ENCODE measurements at regions not wholly inside any gene's neighbourhood (a gene's known extent, or its start where the extent isn't known, plus 50 kb on each side); places are given as distances from the start of the nearest gene placed in this dataset.

- Histone ChIP-seq H3K4me3 (no peak overlapping the region), H3K4me1 (no peaks in the 10 kb centered on the region), H3K27me3 (no peaks in the 10 kb centered on the region), H3K9me3 (no peaks in the 10 kb centered on the region), H3K27ac (no peak overlapping the region), H3K36me3 (no peaks in the 10 kb centered on the region)
- TF ChIP-seq CTCF (IDR thresholded peaks at IDR 0.05) (no peak), POLR2A (IDR thresholded peaks at IDR 0.05) (no peak)
- DNase-seq, result no peak
- 39 to 60% methylated on average over 3 of the region's 3 CpGs for WGBS, 2 donors
- intact Hi-C loops (cut with DNase I), result no loop called here
Observed at GRCh38 chr11:79860336-79860735, 419.5 kb upstream of the TENM4 start.

DNA sequence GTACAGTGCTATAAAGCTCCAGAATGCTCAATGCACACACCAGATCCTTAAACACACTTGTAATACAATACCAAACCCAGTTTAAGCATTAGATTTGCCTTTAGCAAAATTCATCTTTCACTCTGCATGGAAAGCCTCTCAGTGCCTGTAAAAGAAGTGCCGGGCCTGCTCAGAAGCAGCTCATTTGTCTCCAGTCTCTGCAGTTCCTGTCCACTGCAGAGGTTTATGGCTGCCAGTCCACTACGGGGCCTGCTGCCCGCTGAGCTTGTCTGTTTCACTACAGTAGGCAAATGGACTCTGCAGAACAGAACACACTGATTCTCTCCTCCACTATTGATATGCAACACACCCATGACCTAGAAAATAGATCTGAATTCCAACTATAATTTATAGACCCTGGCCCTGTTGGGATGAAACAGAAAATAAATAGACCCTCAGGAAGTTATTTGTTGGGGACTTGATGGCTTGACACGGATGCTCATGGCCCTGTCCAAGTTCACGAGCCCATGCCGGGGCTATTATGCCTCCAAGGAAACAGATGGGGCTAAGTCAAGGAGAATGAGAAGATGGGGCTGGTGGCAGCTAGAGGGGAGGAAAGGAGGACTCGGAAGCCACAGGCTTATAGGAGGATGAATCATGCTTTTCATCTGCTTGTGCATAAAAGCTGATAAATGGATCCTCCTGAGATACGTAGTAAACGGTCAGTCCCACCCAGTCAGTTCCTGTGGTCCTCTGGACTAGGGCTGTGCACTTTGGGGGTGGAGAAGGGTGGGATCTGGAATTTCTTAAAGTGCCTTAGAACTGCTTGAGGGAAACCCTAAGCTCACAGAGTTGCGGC lies 416.8 kb upstream of the TENM4 start:
- H3K27me3 ChIP-seq, result no peaks in the 10 kb centered on the region
- H3K4me3 ChIP-seq, result no peak overlapping the region
- no peak for DNase-seq
- no peak overlapping the region for H3K27ac ChIP-seq
- 65 to 73% methylated on average over 9 to 10 of the region's 10 CpGs for whole genome bisulfite sequencing, 2 donors
- no peaks in the 10 kb centered on the region for H3K9me3 ChIP-seq
- no peak for TF ChIP-seq POLR2A (IDR thresholded peaks at IDR 0.05)
- TF ChIP-seq CTCF (IDR thresholded peaks at IDR 0.05), result no peak
- intact Hi-C loops (cut with DNase I), result no loop called here
- no peaks in the 10 kb centered on the region for H3K4me1 ChIP-seq
- H3K36me3 ChIP-seq, result no peaks in the 10 kb centered on the region

DNA sequence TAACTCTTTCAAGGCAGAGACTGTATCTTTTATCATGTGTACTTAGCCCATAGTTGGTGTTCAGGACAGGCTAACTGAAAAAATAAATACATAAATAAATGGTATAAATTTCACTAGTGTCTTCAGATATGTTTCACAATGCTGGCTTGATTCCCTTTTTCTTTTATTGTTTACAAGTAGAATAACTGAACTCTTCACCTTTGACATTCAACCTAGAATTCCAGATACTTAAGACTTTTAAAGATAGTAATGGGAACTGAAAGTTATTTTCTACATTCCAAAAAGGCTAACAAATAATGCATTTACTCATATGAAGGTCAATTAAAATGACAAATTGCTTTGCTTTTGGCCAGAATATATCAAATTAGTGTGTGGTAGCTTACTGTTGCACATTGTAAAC lies 411.3 kb upstream of the TENM4 start:
- DNase-seq, result no peak
- Histone ChIP-seq H3K27me3 (no peaks in the 10 kb centered on the region), H3K36me3 (no peaks in the 10 kb centered on the region), H3K4me1 (no peaks in the 10 kb centered on the region), H3K9me3 (no peaks in the 10 kb centered on the region), H3K4me3 (no peak overlapping the region), H3K27ac (no peak overlapping the region)
- intact Hi-C loops (cut with DNase I), result no loop called here
- TF ChIP-seq CTCF (IDR thresholded peaks at IDR 0.05), result no peak
- TF ChIP-seq POLR2A (IDR thresholded peaks at IDR 0.05), result no peak

DNA sequence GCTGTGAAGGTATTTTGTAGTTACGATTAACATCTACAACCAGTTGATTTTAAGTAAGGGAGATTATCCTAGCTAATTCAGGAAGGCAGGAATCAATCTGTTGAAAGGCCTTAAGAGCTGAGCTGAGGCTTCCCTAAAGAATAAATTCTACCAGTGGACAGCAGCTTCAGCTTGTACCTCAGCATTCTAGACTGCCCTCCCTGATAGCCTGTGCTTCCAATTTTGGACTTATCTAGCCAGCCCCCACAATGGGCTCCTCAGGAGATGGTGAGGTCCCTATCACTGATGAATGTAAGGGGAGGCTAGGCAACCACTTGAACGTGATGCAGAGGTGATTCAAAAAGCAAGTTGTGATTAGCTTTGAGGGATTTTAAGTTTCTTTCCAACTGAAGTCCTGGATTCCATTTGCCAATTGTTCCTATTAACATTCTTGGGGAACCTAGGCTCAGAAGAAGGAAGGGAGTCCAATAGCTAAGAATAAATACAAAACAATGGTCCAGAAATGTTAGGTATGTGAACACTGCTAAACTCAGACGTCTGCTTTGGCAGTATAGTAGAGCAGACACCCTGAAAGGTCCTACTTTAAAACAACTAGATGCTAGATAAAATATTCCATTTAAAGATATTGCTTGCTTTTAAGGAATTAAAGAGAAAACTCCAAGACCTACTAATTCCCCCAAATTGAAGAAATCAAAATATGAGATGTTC lies 404.3 kb upstream of the TENM4 start:
- H3K4me3 ChIP-seq, result no peak overlapping the region
- WGBS, 2 donors, result 66 to 70% methylated on average over 3 of the region's 3 CpGs

More for the DNA sequence above, 404.3 kb upstream of the TENM4 start:
- Histone ChIP-seq H3K27me3 (no peaks in the 10 kb centered on the region), H3K4me1 (no peaks in the 10 kb centered on the region), H3K36me3 (no peaks in the 10 kb centered on the region), H3K9me3 (no peaks in the 10 kb centered on the region), H3K27ac (no peak overlapping the region)
- TF ChIP-seq POLR2A (IDR thresholded peaks at IDR 0.05) (no peak), CTCF (IDR thresholded peaks at IDR 0.05) (no peak)
- DNase-seq, result no peak
- intact Hi-C loops (cut with DNase I), result no loop called here
